ENCODE measurements at regions not wholly inside any gene's neighbourhood (a gene's known extent, or its start where the extent isn't known, plus 50 kb on each side); places are given as distances from the start of the nearest gene placed in this dataset.

- Histone ChIP-seq H3K4me1 (ENCODE audit: insufficient read depth, low read length) (no peaks in the 10 kb centered on the region), H3K27me3 (ENCODE audit: insufficient read depth, low read length) (no peaks in the 10 kb centered on the region), H3K4me3 (ENCODE audit: low read length) (no peak overlapping the region), H3K9me3 (ENCODE audit: low read depth, low read length) (no peaks in the 10 kb centered on the region)
These were observed 409.2 kb upstream of the TMPO start for GRCh38 chr12:98106031-98106683.

GRCh38 chr12:98109266-98109665 lies 406.1 kb upstream of the TMPO start:
- no peak overlapping the region for H3K4me3 ChIP-seq (ENCODE audit: low read length)
- no peaks in the 10 kb centered on the region for H3K9me3 ChIP-seq (ENCODE audit: low read depth, low read length)
- H3K27me3 ChIP-seq (ENCODE audit: insufficient read depth, low read length), result no peaks in the 10 kb centered on the region
- no peaks in the 10 kb centered on the region for H3K4me1 ChIP-seq (ENCODE audit: insufficient read depth, low read length)

- no peaks in the 10 kb centered on the region for H3K9me3 ChIP-seq (ENCODE audit: low read depth, low read length)
- no peak overlapping the region for H3K4me3 ChIP-seq (ENCODE audit: low read length)
- no peaks in the 10 kb centered on the region for H3K4me1 ChIP-seq (ENCODE audit: insufficient read depth, low read length)
- H3K27me3 ChIP-seq (ENCODE audit: insufficient read depth, low read length), result no peaks in the 10 kb centered on the region
These were observed 404.9 kb upstream of the TMPO start for GRCh38 chr12:98110536-98110935.

- no peaks in the 10 kb centered on the region for H3K27me3 ChIP-seq (ENCODE audit: insufficient read depth, low read length)
- H3K9me3 ChIP-seq (ENCODE audit: low read depth, low read length), result no peaks in the 10 kb centered on the region
- H3K4me3 ChIP-seq (ENCODE audit: low read length), result no peak overlapping the region
- H3K4me1 ChIP-seq (ENCODE audit: insufficient read depth, low read length), result no peaks in the 10 kb centered on the region
These were observed 401.8 kb upstream of the TMPO start for GRCh38 chr12:98113548-98113947.

GRCh38 chr12:98121963-98122362 lies 393.4 kb upstream of the TMPO start:
- H3K4me3 ChIP-seq (ENCODE audit: low read length), result no peak overlapping the region
- no peaks in the 10 kb centered on the region for H3K9me3 ChIP-seq (ENCODE audit: low read depth, low read length)
- no peaks in the 10 kb centered on the region for H3K4me1 ChIP-seq (ENCODE audit: insufficient read depth, low read length)
- H3K27me3 ChIP-seq (ENCODE audit: insufficient read depth, low read length), result no peaks in the 10 kb centered on the region

GRCh38 chr12:98123021-98123461 lies 392.3 kb upstream of the TMPO start:
- H3K4me1 ChIP-seq (ENCODE audit: insufficient read depth, low read length), result no peaks in the 10 kb centered on the region
- no peaks in the 10 kb centered on the region for H3K27me3 ChIP-seq (ENCODE audit: insufficient read depth, low read length)
- H3K4me3 ChIP-seq (ENCODE audit: low read length), result no peak overlapping the region
- H3K9me3 ChIP-seq (ENCODE audit: low read depth, low read length), result no peaks in the 10 kb centered on the region

GRCh38 chr12:98126637-98127335 lies 388.6 kb upstream of the TMPO start:
- no peak overlapping the region for H3K4me3 ChIP-seq (ENCODE audit: low read length)
- no peaks in the 10 kb centered on the region for H3K4me1 ChIP-seq (ENCODE audit: insufficient read depth, low read length)

GRCh38 chr12:98127336-98127679 lies 388.1 kb upstream of the TMPO start:
- Histone ChIP-seq H3K27me3 (ENCODE audit: insufficient read depth, low read length) (no peaks in the 10 kb centered on the region), H3K9me3 (ENCODE audit: low read depth, low read length) (no peaks in the 10 kb centered on the region), H3K4me3 (ENCODE audit: low read length) (no peak overlapping the region), H3K4me1 (ENCODE audit: insufficient read depth, low read length) (no peaks in the 10 kb centered on the region)

More at GRCh38 chr12:98126637-98127335, 388.6 kb upstream of the TMPO start:
- H3K27me3 ChIP-seq (ENCODE audit: insufficient read depth, low read length), result no peaks in the 10 kb centered on the region
- H3K9me3 ChIP-seq (ENCODE audit: low read depth, low read length), result no peaks in the 10 kb centered on the region

- Histone ChIP-seq H3K9me3 (ENCODE audit: low read depth, low read length) (no peaks in the 10 kb centered on the region), H3K4me1 (ENCODE audit: insufficient read depth, low read length) (no peaks in the 10 kb centered on the region), H3K4me3 (ENCODE audit: low read length) (no peak overlapping the region), H3K27me3 (ENCODE audit: insufficient read depth, low read length) (no peaks in the 10 kb centered on the region)
These were observed 387.5 kb upstream of the TMPO start for GRCh38 chr12:98127854-98128253.

GRCh38 chr12:98136544-98136943 lies 378.8 kb upstream of the TMPO start:
- Histone ChIP-seq H3K4me1 (ENCODE audit: insufficient read depth, low read length) (no peaks in the 10 kb centered on the region), H3K4me3 (ENCODE audit: low read length) (no peak overlapping the region), H3K27me3 (ENCODE audit: insufficient read depth, low read length) (no peaks in the 10 kb centered on the region), H3K9me3 (ENCODE audit: low read depth, low read length) (no peaks in the 10 kb centered on the region)

- no peaks in the 10 kb centered on the region for H3K27me3 ChIP-seq (ENCODE audit: insufficient read depth, low read length)
- H3K9me3 ChIP-seq (ENCODE audit: low read depth, low read length), result no peaks in the 10 kb centered on the region
- H3K4me1 ChIP-seq (ENCODE audit: insufficient read depth, low read length), result no peaks in the 10 kb centered on the region
- H3K4me3 ChIP-seq (ENCODE audit: low read length), result no peak overlapping the region
These were observed 378.1 kb upstream of the TMPO start for GRCh38 chr12:98137278-98137677.

GRCh38 chr12:98144953-98145352 lies 370.4 kb upstream of the TMPO start:
- Histone ChIP-seq H3K4me1 (ENCODE audit: insufficient read depth, low read length) (no peaks in the 10 kb centered on the region), H3K9me3 (ENCODE audit: low read depth, low read length) (no peaks in the 10 kb centered on the region), H3K4me3 (ENCODE audit: low read length) (no peak overlapping the region), H3K27me3 (ENCODE audit: insufficient read depth, low read length) (no peaks in the 10 kb centered on the region)

- H3K4me3 ChIP-seq (ENCODE audit: low read length), result no peak overlapping the region
- H3K9me3 ChIP-seq (ENCODE audit: low read depth, low read length), result no peaks in the 10 kb centered on the region
- no peaks in the 10 kb centered on the region for H3K27me3 ChIP-seq (ENCODE audit: insufficient read depth, low read length)
- H3K4me1 ChIP-seq (ENCODE audit: insufficient read depth, low read length), result no peaks in the 10 kb centered on the region
These were observed 369.3 kb upstream of the TMPO start for GRCh38 chr12:98146043-98146442.

GRCh38 chr12:98146487-98146886 lies 368.9 kb upstream of the TMPO start:
- Histone ChIP-seq H3K4me3 (ENCODE audit: low read length) (no peak overlapping the region), H3K4me1 (ENCODE audit: insufficient read depth, low read length) (no peaks in the 10 kb centered on the region), H3K27me3 (ENCODE audit: insufficient read depth, low read length) (no peaks in the 10 kb centered on the region), H3K9me3 (ENCODE audit: low read depth, low read length) (no peaks in the 10 kb centered on the region)

GRCh38 chr12:98149270-98149669 lies 366.1 kb upstream of the TMPO start:
- Histone ChIP-seq H3K9me3 (ENCODE audit: low read depth, low read length) (no peaks in the 10 kb centered on the region), H3K4me3 (ENCODE audit: low read length) (no peak overlapping the region), H3K27me3 (ENCODE audit: insufficient read depth, low read length) (no peaks in the 10 kb centered on the region), H3K4me1 (ENCODE audit: insufficient read depth, low read length) (no peaks in the 10 kb centered on the region)

- no peak overlapping the region for H3K4me3 ChIP-seq (ENCODE audit: low read length)
- H3K27me3 ChIP-seq (ENCODE audit: insufficient read depth, low read length), result no peaks in the 10 kb centered on the region
- H3K9me3 ChIP-seq (ENCODE audit: low read depth, low read length), result no peaks in the 10 kb centered on the region
- H3K4me1 ChIP-seq (ENCODE audit: insufficient read depth, low read length), result no peaks in the 10 kb centered on the region
These were observed 365.6 kb upstream of the TMPO start for GRCh38 chr12:98149691-98150210.

All from mononuclear cell (primary cell).